A549 (cell line): ENCODE measurements at regions not wholly inside any gene's neighbourhood (a gene's known extent, or its start where the extent isn't known, plus 50 kb on each side); places are given as distances from the start of the nearest gene placed in this dataset.

Experiments used
- ATAC-seq, 2 experiments: fragments of 200-7000 bp in 1 of 2; fragments of >200 bp in 1 of 2; cut with Nextera tagmentation in 1 of 2; cut with Tn5 transposase in 1 of 2; 3 replicates each; pipeline versions ENCODE4 v1.8.0 to v1.9.1; 2018 to 2020; ENCODE audit warnings: mild to moderate bottlenecking in 1 of 2, moderate library complexity in 1 of 2
- CTCF ChIA-PET: fragments of 300-600 bp; sonication (Branson Sonifier 250); formaldehyde crosslinking; extraction: SDS; loops from one replicate; lab custom pipeline; 2021; ENCODE audit warnings: antibody characterized with exemption, inconsistent platforms; lab: Yijun Ruan, JAX
- POLR2A ChIA-PET: fragments of 350-600 bp; formaldehyde crosslinking; extraction: SDS; loops from one replicate; lab custom pipeline; 2021; ENCODE audit warnings: antibody characterized with exemption, inconsistent platforms; lab: Yijun Ruan, JAX
- DNase-seq, 2 experiments: peaks; one replicate each; pipeline versions ENCODE4 v3.0.0 to v3.0.0-alpha.2; 2011 to 2016; ENCODE audit warnings: low read depth in 1 of 2, low spot score in 1 of 2
- FAIRE-seq: peaks from 2 replicates; lab custom pipeline; 2011; peaks lifted over from hg19 to GRCh38; lab: Jason Lieb, UNC
- H3K27ac ChIP-seq, 2 experiments: fragments of >200 bp; sonication (Bioruptor Twin); formaldehyde crosslinking; 3 replicates each; pipeline ENCODE4 v1.5.1; 2016 to 2017
- H3K4me1 ChIP-seq: fragments of >200 bp; sonication (Bioruptor Twin); formaldehyde crosslinking; 3 replicates; pipeline ENCODE4 v1.6.1; 2016
- H3K4me2 ChIP-seq: fragments of >200 bp; sonication (Bioruptor Twin); formaldehyde crosslinking; 3 replicates; pipeline ENCODE4 v1.6.1; 2016
- H3K4me3 ChIP-seq: fragments of >200 bp; sonication (Bioruptor Twin); formaldehyde crosslinking; 3 replicates; pipeline ENCODE4 v1.5.1; 2016
- H3K9me3 ChIP-seq: fragments of >200 bp; sonication (Bioruptor Twin); formaldehyde crosslinking; 3 replicates; pipeline ENCODE4 v1.6.1; 2016
- ATOH8 ChIP-seq: fragments of 250-450 bp; sonication (Bioruptor Pico); IDR thresholded peaks from 2 replicates; pipeline ENCODE4 v1.5.0; 2020; ENCODE audit warnings: low read depth, mild to moderate bottlenecking, moderate library complexity
- BHLHE40 ChIP-seq: IDR thresholded peaks from 2 replicates; pipeline ENCODE4 v1.6.1; 2012; ENCODE audit warnings: low read depth, low read length, inconsistent platforms
- CBX2 ChIP-seq: fragments of 200-600 bp; sonication (generic); IDR thresholded peaks from 2 replicates; pipeline ENCODE4 v1.6.1; 2016; ENCODE audit warnings: low read depth, mild to moderate bottlenecking, borderline replicate concordance
- CBX8 ChIP-seq: fragments of 200-600 bp; sonication (generic); IDR thresholded peaks from 2 replicates; pipeline ENCODE4 v1.6.1; 2016
- CHD4 ChIP-seq: fragments of 200-600 bp; sonication (generic); IDR thresholded peaks from 2 replicates; pipeline ENCODE4 v1.6.1; 2016; ENCODE audit warnings: antibody characterized with exemption, mild to moderate bottlenecking, borderline replicate concordance
- CTCF ChIP-seq: fragments of >200 bp; sonication (Bioruptor Twin); formaldehyde crosslinking; IDR thresholded peaks from 3 replicates; pipeline ENCODE4 v1.5.1; 2016
- EHF ChIP-seq: fragments of 250-450 bp; sonication (Bioruptor Pico); IDR thresholded peaks from 2 replicates; pipeline ENCODE4 v1.5.0; 2020; ENCODE audit warnings: mild to moderate bottlenecking
- EHMT2 ChIP-seq: fragments of 200-600 bp; sonication (generic); IDR thresholded peaks from 2 replicates; pipeline ENCODE4 v1.6.1; 2016; ENCODE audit warnings: antibody characterized with exemption, low read depth, mild to moderate bottlenecking, moderate library complexity
- FOSB ChIP-seq: fragments of 250-450 bp; sonication (Bioruptor Pico); IDR thresholded peaks from 2 replicates; pipeline ENCODE4 v1.5.0; 2020; ENCODE audit warnings: mild to moderate bottlenecking, moderate library complexity
- FOSL2 ChIP-seq, 2 experiments: fragments of 450-650 bp in 1 of 2; fragments of >200 bp in 1 of 2; sonication (Bioruptor Twin) in 1 of 2; formaldehyde crosslinking; IDR thresholded peaks; 2 replicates each; pipeline versions ENCODE4 v1.5.0 to v1.6.1; 2016 to 2020; ENCODE audit warnings: mild to moderate bottlenecking in 1 of 2, moderate library complexity in 1 of 2
- FOXS1 ChIP-seq: fragments of 250-450 bp; sonication (Bioruptor Pico); IDR thresholded peaks from 2 replicates; pipeline ENCODE4 v1.5.0; 2020; ENCODE audit warnings: mild to moderate bottlenecking, moderate library complexity
- GATA3 ChIP-seq: IDR thresholded peaks from 2 replicates; pipeline ENCODE4 v1.6.1; 2012; ENCODE audit warnings: borderline replicate concordance
- HEYL ChIP-seq: fragments of 250-450 bp; sonication (Bioruptor Pico); IDR thresholded peaks from 2 replicates; pipeline ENCODE4 v1.8.0; 2021; ENCODE audit warnings: mild to moderate bottlenecking, moderate library complexity
- HOXA7 ChIP-seq: fragments of 250-450 bp; sonication (Bioruptor Pico); IDR thresholded peaks from 2 replicates; pipeline ENCODE4 v1.5.0; 2020; ENCODE audit warnings: mild to moderate bottlenecking, moderate library complexity
- HOXB5 ChIP-seq: fragments of 250-450 bp; sonication (Bioruptor Pico); IDR thresholded peaks from 2 replicates; pipeline ENCODE4 v1.5.0; 2020; ENCODE audit warnings: mild to moderate bottlenecking, moderate library complexity
- MAFK ChIP-seq: fragments of 450-650 bp; IDR thresholded peaks from 2 replicates; pipeline ENCODE4 v1.6.1; 2014; ENCODE audit not compliant: partially characterized antibody
- NPAS2 ChIP-seq: fragments of 250-450 bp; sonication (Bioruptor Pico); IDR thresholded peaks from 2 replicates; pipeline ENCODE4 v1.8.0; 2022; ENCODE audit warnings: mild to moderate bottlenecking, moderate library complexity, borderline replicate concordance
- POLR2A ChIP-seq: IDR thresholded peaks from 2 replicates; pipeline ENCODE4 v1.6.1; 2012; ENCODE audit warnings: mild to moderate bottlenecking, low read length
- RNF2 ChIP-seq: fragments of 200-600 bp; sonication (generic); IDR thresholded peaks from 2 replicates; pipeline ENCODE4 v1.6.1; 2016; ENCODE audit warnings: low read depth, mild to moderate bottlenecking, antibody characterized with exemption, moderate library complexity, borderline replicate concordance
- TP53 ChIP-seq: fragments of 250-450 bp; sonication (Bioruptor Pico); IDR thresholded peaks from 2 replicates; pipeline ENCODE4 v1.5.0; 2021; ENCODE audit warnings: mild to moderate bottlenecking, moderate library complexity
- ZFP36 ChIP-seq: fragments of 450-650 bp; IDR thresholded peaks from 2 replicates; pipeline ENCODE4 v1.6.1; 2014; ENCODE audit warnings: borderline replicate concordance; ENCODE audit not compliant: partially characterized antibody
- WGBS: methylation state at CpG from one replicate; pipeline ENCODE4 v1.1.6; 2017; ENCODE audit errors: missing lambda C conversion rate; 5-methylcytosine and 5-hydroxymethylcytosine counted together

- Histone ChIP-seq H3K4me3 (no peak overlapping the region), H3K9me3 (no peaks in the 10 kb centered on the region), H3K4me2 (peak overlapping the region; percentile 38; the same call in 2 of the 3 replicates), H3K27ac (peak overlapping the region in 1 of 2 experiments; percentile 34; a peak in 1 of 6 replicates), H3K4me1 (peaks cover 11% of the 10 kb centered on the region; the same call in 2 of the 3 replicates)
- ATAC-seq (peak in 1 of 2 experiments; percentile 42; a peak in 2 of 6 replicates), DNase-seq (peak; percentile 3 to 22), FAIRE-seq (no peak)
- 65% methylated on average over 7 of the region's 7 CpGs for WGBS
- TF ChIP-seq TP53 (no peak), EHF (CRISPR knock-in tag) (no peak), POLR2A (no peak), HOXB5 (CRISPR knock-in tag) (no peak), HOXA7 (CRISPR knock-in tag) (no peak), NPAS2 (CRISPR knock-in tag) (no peak), HEYL (CRISPR knock-in tag) (no peak), MAFK (no peak), CHD4 (no peak), GATA3 (no peak)
- ChIA-PET CTCF (interaction anchor here (1.2 to 1.3 kb wide), 3 partner anchors 23 to 210 kb away, joined by 3 to 5 read pairs (median 3); no protein-coding TSS in a partner anchor), POLR2A (no interaction called here)
Measured at GRCh38 chr3:193928354-193929209, 207.4 kb upstream of the HES1 start.

GRCh38 chr3:193929373-193929772 is 206.6 kb upstream of the HES1 start:
- WGBS: 73% methylated on average over 5 of the region's 5 CpGs
- H3K4me1 ChIP-seq: peaks cover 11% of the 10 kb centered on the region; the same call in 2 of the 3 replicates
- H3K27ac ChIP-seq: no peak overlapping the region
- peak overlapping the region; percentile 38; the same call in 1 of the 3 replicates for H3K4me2 ChIP-seq
- TF ChIP-seq ATOH8: no peak
- TF ChIP-seq CBX8: no peak
- TF ChIP-seq POLR2A: no peak
- no peak for TF ChIP-seq HOXA7 (CRISPR knock-in tag)
- no peak for DNase-seq
- ChIA-PET CTCF (interaction anchor here (1.2 to 1.3 kb wide), 3 partner anchors 22 to 209 kb away, joined by 3 to 5 read pairs (median 3); no protein-coding TSS in a partner anchor), POLR2A (no interaction called here)
- no peak overlapping the region for H3K4me3 ChIP-seq
- ATAC-seq: no peak
- no peak for FAIRE-seq
- H3K9me3 ChIP-seq: no peaks in the 10 kb centered on the region

GRCh38 chr3:193929921-193930646 is 205.9 kb upstream of the HES1 start:
- no peak overlapping the region for H3K27ac ChIP-seq
- DNase-seq: no peak
- 77% methylated on average over 7 of the region's 7 CpGs for WGBS
- POLR2A ChIA-PET: no interaction called here
- TF ChIP-seq EHF (CRISPR knock-in tag) (no peak), BHLHE40 (no peak), RNF2 (no peak), CBX2 (no peak), TP53 (no peak)
- H3K4me3 ChIP-seq: no peak overlapping the region
- peaks cover 11% of the 10 kb centered on the region; the same call in 2 of the 3 replicates for H3K4me1 ChIP-seq
- ATAC-seq: no peak
- H3K4me2 ChIP-seq: no peak overlapping the region
- no peak for FAIRE-seq
- no peaks in the 10 kb centered on the region for H3K9me3 ChIP-seq
- CTCF ChIA-PET: interaction anchor here (1.3 kb wide), 1 partner anchor 142 kb away, joined by 3 read pairs; no protein-coding TSS in a partner anchor

- no peak for DNase-seq
- Histone ChIP-seq H3K4me2 (no peak overlapping the region), H3K27ac (no peak overlapping the region), H3K4me3 (no peak overlapping the region), H3K4me1 (peaks cover 11% of the 10 kb centered on the region; the same call in 2 of the 3 replicates), H3K9me3 (no peaks in the 10 kb centered on the region)
- no peak for FAIRE-seq
- no peak for ATAC-seq
- ChIA-PET CTCF (interaction anchor here (0.6 to 1.0 kb wide), 3 partner anchors 13 to 367 kb away, joined by 3 to 4 read pairs (median 3); no protein-coding TSS in a partner anchor), POLR2A (no interaction called here)
- 93% methylated on average over 2 of the region's 2 CpGs for WGBS
- no peak for TF ChIP-seq FOXS1 (CRISPR knock-in tag)
- TF ChIP-seq GATA3: no peak
- no peak for TF ChIP-seq FOSB (CRISPR knock-in tag)
- no peak for TF ChIP-seq FOSL2 (IDR thresholded peaks at IDR 0.05)
- no peak for TF ChIP-seq FOSL2 (CRISPR knock-in tag; IDR thresholded peaks at IDR 0.05)
- no peak for TF ChIP-seq EHF (CRISPR knock-in tag)
- no peak for TF ChIP-seq CTCF
- TF ChIP-seq EHMT2: no peak
- no peak for TF ChIP-seq ZFP36
Measured at GRCh38 chr3:193932136-193932535, 203.8 kb upstream of the HES1 start.
